D721Med (cell line): ENCODE measurements at regions not wholly inside any gene's neighbourhood (a gene's known extent, or its start where the extent isn't known, plus 50 kb on each side); places are given as distances from the start of the nearest gene placed in this dataset.

Experiments
- DNase-seq: peaks from one replicate; pipeline ENCODE4 v3.0.0; 2011; ENCODE audit warnings: low spot score; ENCODE audit not compliant: insufficient read length
- FAIRE-seq: peaks from 2 replicates; lab custom pipeline; 2011; peaks lifted over from hg19 to GRCh38; lab: Jason Lieb, UNC
- CTCF ChIP-seq: IDR thresholded peaks from 2 replicates; pipeline ENCODE4 v1.5.1; 2012; ENCODE audit warnings: mild to moderate bottlenecking, control low read depth; ENCODE audit not compliant: insufficient read depth; ENCODE audit errors: missing control alignments

GRCh38 chr17:14744761-14745473 lies 444.0 kb downstream of the HS3ST3B1 start:
- DNase-seq (no peak), FAIRE-seq (no peak)
- no peak for TF ChIP-seq CTCF

GRCh38 chr17:14741491-14741890 lies 440.6 kb downstream of the HS3ST3B1 start:
- TF ChIP-seq CTCF = no peak
- FAIRE-seq = no peak
- no peak for DNase-seq

DNA sequence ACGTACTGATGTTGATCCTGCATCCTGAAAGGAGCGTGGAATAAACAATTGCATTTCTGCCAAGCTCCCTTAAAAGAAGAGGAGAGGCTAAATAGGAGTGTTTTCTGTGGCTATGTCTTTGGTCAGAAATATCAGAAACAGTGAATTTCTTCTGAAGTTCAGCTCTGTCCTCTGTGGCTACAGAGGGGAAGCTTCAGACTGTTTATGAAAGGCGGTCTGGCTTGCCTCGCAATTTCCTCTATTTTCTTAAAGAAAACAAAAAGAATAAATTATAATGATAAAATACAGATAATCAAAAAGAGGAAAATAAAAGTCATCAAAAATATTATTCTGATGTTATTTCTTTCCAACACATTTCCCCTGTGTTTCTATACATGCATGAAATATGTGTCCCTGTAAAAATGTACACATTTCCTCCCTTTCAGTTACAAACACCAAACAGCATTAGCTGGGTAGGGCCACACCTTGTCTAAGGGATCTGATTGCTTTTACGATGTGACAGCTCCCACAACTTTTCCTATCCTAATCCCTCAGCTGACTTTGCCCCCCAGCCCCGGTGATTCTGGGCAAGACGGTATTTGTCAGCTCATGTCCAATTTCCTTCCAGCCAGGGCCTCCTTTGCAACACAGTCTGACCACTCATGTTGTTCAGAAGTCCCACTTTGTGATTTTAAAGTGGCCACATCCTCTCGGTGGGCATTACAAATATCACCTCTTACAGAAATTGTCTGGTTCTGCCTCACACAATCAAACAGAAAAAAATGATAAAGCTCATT lies 439.0 kb downstream of the HS3ST3B1 start:
- FAIRE-seq (no peak), DNase-seq (no peak)
- no peak for TF ChIP-seq CTCF

DNA sequence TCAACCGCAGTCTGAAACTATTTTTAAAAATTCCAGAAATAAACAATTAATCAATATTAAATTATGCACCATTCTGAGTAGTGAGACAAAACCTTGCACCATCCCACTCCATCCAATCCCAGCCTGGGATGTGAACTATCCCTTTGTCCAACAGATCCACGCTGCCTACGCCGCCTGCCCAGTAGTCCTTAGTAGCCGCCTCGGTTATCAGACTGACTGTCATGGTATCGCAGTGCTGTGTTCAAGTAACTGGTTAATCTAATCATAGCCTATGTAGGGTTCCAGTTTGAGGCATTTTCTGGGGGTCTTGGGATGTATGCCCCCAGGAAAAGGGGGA lies 437.7 kb downstream of the HS3ST3B1 start:
- no peak for FAIRE-seq
- no peak for TF ChIP-seq CTCF
- DNase-seq = no peak

- no peak for DNase-seq
- FAIRE-seq = no peak
- no peak for TF ChIP-seq CTCF
These were observed 437.2 kb downstream of the HS3ST3B1 start for GRCh38 chr17:14737984-14738651.

DNA sequence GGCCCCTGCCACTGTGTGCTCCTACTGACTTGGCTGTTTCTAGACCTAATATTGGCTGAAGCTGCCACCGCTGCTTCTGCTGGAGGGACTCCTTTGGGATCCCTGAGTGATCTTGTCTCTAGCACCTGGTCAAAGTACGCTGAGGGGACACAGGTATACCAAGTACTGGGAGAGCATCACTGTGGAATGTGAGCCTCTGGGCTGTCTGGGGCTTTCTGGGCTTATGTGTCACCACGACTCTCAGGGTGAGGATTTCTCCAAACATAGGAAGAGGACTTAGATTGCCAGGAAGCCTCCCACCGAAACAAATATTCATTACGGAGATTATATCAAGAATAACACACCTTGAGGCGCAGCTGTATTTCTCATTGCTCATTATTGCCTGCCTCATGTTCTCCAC lies 435.8 kb downstream of the HS3ST3B1 start:
- no peak for FAIRE-seq
- no peak for TF ChIP-seq CTCF
- DNase-seq = no peak
